GM12801 (cell line): ENCODE measurements at regions not wholly inside any gene's neighbourhood (a gene's known extent, or its start where the extent isn't known, plus 50 kb on each side); places are given as distances from the start of the nearest gene placed in this dataset.

Experiments
- TF ChIP-seq, protein P1 (sequence below): IDR thresholded peaks from one replicate; pipeline ENCODE4 v1.5.1; 2011; ENCODE audit warnings: control low read depth; ENCODE audit not compliant: insufficient read length; ENCODE audit errors: extremely low read depth

GRCh38 chr3:153370680-153371079, 208.7 kb downstream of the RAP2B start:
- TF ChIP-seq, protein P1, sequence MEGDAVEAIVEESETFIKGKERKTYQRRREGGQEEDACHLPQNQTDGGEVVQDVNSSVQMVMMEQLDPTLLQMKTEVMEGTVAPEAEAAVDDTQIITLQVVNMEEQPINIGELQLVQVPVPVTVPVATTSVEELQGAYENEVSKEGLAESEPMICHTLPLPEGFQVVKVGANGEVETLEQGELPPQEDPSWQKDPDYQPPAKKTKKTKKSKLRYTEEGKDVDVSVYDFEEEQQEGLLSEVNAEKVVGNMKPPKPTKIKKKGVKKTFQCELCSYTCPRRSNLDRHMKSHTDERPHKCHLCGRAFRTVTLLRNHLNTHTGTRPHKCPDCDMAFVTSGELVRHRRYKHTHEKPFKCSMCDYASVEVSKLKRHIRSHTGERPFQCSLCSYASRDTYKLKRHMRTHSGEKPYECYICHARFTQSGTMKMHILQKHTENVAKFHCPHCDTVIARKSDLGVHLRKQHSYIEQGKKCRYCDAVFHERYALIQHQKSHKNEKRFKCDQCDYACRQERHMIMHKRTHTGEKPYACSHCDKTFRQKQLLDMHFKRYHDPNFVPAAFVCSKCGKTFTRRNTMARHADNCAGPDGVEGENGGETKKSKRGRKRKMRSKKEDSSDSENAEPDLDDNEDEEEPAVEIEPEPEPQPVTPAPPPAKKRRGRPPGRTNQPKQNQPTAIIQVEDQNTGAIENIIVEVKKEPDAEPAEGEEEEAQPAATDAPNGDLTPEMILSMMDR, result no peak

DNA sequence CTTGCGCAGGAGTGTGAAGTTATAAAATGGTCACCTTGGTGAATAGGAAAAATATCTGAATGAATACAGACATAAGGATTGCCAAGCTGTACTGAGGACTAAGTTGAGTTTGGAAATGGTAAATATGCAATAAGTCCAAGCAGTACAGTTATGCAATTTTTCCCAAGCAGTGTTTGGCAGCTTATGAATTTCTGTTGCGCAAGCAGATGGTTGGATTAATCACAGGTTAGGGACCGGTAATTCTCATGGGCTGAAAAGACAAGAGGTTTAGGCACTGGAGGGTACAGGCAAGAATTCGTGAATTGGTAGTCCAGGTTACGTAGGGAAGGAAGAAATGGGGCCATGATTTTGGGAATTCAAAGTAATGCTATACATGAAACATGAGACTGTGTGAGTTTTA, 210.3 kb downstream of the RAP2B start:
- TF ChIP-seq, protein P1, result no peak

GRCh38 chr3:153373606-153374005, 211.6 kb downstream of the RAP2B start:
- TF ChIP-seq, protein P1, result no peak

DNA sequence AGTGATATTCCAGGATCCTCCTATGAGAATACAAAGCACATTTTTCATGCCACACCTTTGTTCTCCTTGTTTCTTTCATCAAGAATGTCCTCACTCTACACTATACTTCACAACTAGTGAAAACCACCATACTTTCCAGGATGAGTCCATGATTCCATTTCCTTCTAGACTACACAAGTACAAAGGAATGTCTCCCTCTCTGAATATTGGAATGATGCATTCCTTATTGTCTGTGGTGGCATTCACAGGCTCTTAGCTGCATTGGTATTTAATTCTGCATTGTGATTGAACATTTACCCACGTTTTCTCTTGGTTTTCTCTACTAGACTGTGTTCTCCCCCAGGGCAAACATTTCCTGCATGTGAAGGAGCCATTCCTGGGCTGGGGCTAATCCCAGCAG, 217.5 kb downstream of the RAP2B start:
- TF ChIP-seq, protein P1, result no peak

DNA sequence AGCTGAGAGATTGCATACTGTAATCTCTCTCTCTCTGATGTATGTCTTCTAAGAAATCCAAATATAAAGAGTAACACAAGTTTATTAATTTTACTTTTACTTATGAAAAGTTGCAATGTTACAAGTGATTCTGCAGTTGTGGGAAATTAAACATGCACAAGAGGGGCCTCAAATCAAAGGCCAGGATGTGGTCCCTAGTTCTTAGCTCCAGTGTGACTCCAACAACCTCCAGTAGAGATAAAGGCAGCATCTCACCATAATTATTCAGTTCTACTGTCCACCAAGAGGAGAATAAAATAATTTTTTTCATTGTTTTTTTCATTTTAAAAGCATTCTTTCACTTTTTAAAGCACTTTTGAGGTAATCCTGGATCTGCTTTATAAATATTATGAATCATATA, 223.3 kb downstream of the RAP2B start:
- TF ChIP-seq, protein P1, result no peak

DNA sequence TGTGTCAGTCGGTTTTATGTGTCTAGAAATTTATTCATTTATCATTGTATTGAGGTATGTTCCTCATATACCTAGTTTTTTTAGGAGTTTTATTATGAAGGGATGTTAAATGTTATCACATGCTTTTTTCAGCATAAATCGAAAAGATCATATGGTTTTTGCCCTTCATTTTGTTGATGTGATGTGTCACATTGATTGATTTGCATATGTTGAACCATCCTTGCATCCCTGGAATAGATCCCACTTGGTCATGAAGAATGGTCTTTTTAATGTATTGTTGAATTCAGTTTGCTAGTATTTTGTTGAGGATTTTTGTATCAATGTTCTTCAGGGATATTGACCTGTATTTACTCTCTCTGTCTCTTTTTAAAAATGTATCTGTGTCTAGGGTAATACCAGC, 230.3 kb downstream of the RAP2B start:
- TF ChIP-seq, protein P1, result no peak

DNA sequence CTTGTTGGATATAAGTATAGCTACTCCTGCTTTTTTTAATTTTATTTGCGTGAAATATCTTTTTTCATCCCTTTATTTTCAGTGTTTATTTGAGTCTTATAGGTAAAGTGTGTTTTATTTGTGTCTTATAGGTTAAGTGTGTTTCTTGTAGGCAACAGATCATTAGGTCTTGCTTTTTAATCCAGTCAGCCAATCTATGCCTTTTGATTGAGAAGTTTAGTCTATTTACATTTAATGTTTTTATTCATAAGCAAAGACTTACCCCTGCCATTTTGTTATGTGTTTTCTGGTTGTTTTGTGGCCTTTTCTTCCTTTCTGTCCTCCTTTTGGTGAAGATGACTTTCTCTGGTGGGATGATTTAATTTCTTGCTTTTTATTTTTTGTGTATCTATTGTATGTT, 232.0 kb downstream of the RAP2B start:
- TF ChIP-seq, protein P1, result no peak

DNA sequence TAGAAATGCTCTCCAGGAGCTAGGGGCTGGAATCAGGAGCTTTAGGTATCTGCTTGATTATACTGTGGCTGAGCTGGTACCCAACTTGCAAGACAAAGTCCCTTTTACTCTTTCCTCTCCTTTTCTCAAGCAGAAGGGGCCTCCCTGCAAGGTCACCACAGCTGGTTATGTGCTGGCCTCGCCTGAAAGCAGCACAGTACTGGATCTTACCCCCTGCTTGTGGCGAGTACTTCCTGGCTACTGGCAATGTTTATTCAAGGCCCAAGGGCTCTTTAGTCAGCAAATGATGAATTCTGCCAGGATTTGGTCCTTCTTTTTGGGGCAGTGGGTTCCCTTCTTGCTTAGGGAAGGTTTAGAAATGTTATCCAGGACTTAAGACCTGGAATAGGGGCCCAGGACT, 234.6 kb downstream of the RAP2B start:
- TF ChIP-seq, protein P1, result no peak
